WTC11 (cell line): ENCODE measurements at regions not wholly inside any gene's neighbourhood (a gene's known extent, or its start where the extent isn't known, plus 50 kb on each side); places are given as distances from the start of the nearest gene placed in this dataset.

Source experiments
- ATF6 ChIP-seq: sonication (generic); formaldehyde crosslinking; IDR thresholded peaks from 2 replicates; pipeline ENCODE4 v1.8.1; 2023; ENCODE audit warnings: mild to moderate bottlenecking, missing genetic modification reagents
- EMX1 ChIP-seq: fragments of 250-450 bp; sonication (Bioruptor Pico); IDR thresholded peaks from 2 replicates; pipeline ENCODE4 v1.8.0; 2021; ENCODE audit warnings: mild to moderate bottlenecking
- IRF2 ChIP-seq: sonication (generic); formaldehyde crosslinking; IDR thresholded peaks from 2 replicates; pipeline ENCODE4 v1.8.0; 2022; ENCODE audit warnings: low read depth, missing genetic modification reagents, borderline replicate concordance
- MAX ChIP-seq: sonication (generic); formaldehyde crosslinking; IDR thresholded peaks from 2 replicates; pipeline ENCODE4 v1.8.0; 2022; ENCODE audit warnings: mild to moderate bottlenecking, missing genetic modification reagents
- MLX ChIP-seq: sonication (generic); formaldehyde crosslinking; IDR thresholded peaks from 2 replicates; pipeline ENCODE4 v1.8.1; 2023; ENCODE audit warnings: mild to moderate bottlenecking, missing genetic modification reagents, moderate library complexity
- PRRX2 ChIP-seq: fragments of 250-450 bp; sonication (Bioruptor Pico); IDR thresholded peaks from 2 replicates; pipeline ENCODE4 v1.8.0; 2021; ENCODE audit warnings: mild to moderate bottlenecking
- SP1 ChIP-seq: sonication (generic); formaldehyde crosslinking; conservative IDR thresholded peaks from 2 replicates; pipeline ENCODE4 v1.8.1; 2022; ENCODE audit warnings: missing genetic modification reagents
- TCF7 ChIP-seq: sonication (generic); formaldehyde crosslinking; IDR thresholded peaks from 2 replicates; pipeline ENCODE4 v1.8.0; 2022; ENCODE audit warnings: mild to moderate bottlenecking, low read depth, missing genetic modification reagents, moderate library complexity
- TEAD4 ChIP-seq: sonication (generic); formaldehyde crosslinking; IDR thresholded peaks from 2 replicates; pipeline ENCODE4 v1.8.0; 2022; ENCODE audit warnings: mild to moderate bottlenecking, missing genetic modification reagents
- ZNF219 ChIP-seq: sonication (generic); formaldehyde crosslinking; IDR thresholded peaks from 2 replicates; pipeline ENCODE4 v1.8.0; 2023; ENCODE audit warnings: missing genetic modification reagents, mild to moderate bottlenecking, borderline replicate concordance
- ZNF263 ChIP-seq: sonication (generic); formaldehyde crosslinking; IDR thresholded peaks from 2 replicates; pipeline ENCODE4 v1.8.1; 2022; ENCODE audit warnings: low read depth, mild to moderate bottlenecking, moderate library complexity, missing genetic modification reagents
- TF ChIP-seq, protein P1 (sequence below): fragments of 200-600 bp; IDR thresholded peaks from 2 replicates; pipeline ENCODE4 v1.8.0; 2022; ENCODE audit warnings: antibody characterized with exemption
- TF ChIP-seq, protein P2 (sequence below): sonication (generic); formaldehyde crosslinking; IDR thresholded peaks from 2 replicates; pipeline ENCODE4 v1.8.1; 2023; ENCODE audit warnings: mild to moderate bottlenecking, missing genetic modification reagents, moderate library complexity

GRCh38 chrX:39633293-39633692, 464.5 kb downstream of the BCOR start:
- TF ChIP-seq MAX (CRISPR knock-in tag) (no peak), PRRX2 (no peak), MLX (no peak), ZNF219 (CRISPR knock-in tag) (no peak), ZNF263 (CRISPR knock-in tag) (no peak), SP1 (CRISPR knock-in tag) (no peak), TCF7 (no peak), TEAD4 (CRISPR knock-in tag) (no peak), IRF2 (no peak), EMX1 (no peak), ATF6 (CRISPR knock-in tag) (no peak)
- TF ChIP-seq, protein P1, sequence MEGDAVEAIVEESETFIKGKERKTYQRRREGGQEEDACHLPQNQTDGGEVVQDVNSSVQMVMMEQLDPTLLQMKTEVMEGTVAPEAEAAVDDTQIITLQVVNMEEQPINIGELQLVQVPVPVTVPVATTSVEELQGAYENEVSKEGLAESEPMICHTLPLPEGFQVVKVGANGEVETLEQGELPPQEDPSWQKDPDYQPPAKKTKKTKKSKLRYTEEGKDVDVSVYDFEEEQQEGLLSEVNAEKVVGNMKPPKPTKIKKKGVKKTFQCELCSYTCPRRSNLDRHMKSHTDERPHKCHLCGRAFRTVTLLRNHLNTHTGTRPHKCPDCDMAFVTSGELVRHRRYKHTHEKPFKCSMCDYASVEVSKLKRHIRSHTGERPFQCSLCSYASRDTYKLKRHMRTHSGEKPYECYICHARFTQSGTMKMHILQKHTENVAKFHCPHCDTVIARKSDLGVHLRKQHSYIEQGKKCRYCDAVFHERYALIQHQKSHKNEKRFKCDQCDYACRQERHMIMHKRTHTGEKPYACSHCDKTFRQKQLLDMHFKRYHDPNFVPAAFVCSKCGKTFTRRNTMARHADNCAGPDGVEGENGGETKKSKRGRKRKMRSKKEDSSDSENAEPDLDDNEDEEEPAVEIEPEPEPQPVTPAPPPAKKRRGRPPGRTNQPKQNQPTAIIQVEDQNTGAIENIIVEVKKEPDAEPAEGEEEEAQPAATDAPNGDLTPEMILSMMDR: no peak
- TF ChIP-seq, protein P2, sequence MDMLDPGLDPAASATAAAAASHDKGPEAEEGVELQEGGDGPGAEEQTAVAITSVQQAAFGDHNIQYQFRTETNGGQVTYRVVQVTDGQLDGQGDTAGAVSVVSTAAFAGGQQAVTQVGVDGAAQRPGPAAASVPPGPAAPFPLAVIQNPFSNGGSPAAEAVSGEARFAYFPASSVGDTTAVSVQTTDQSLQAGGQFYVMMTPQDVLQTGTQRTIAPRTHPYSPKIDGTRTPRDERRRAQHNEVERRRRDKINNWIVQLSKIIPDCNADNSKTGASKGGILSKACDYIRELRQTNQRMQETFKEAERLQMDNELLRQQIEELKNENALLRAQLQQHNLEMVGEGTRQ (CRISPR knock-in tag): no peak
